K562 (cell line): ENCODE measurements at regions not wholly inside any gene's neighbourhood (a gene's known extent, or its start where the extent isn't known, plus 50 kb on each side); places are given as distances from the start of the nearest gene placed in this dataset.

Experiments used
- ATAC-seq: fragments of 200-7000 bp; cut with Tn5 transposase; 3 replicates; pipeline ENCODE4 v1.9.1; 2020; ENCODE audit warnings: moderate library complexity
- BruUV-seq: library from RNA; stranded (reverse); fragments of 400-500 nt; replicated peaks from 2 replicates; lab custom pipeline; 2021; lab: Mats Ljungman, UMichigan
- CTCF ChIA-PET: fragments of 300-600 bp; formaldehyde crosslinking; extraction: SDS; loops from one replicate; lab custom pipeline; 2021; ENCODE audit warnings: low intra/inter-chr PET ratio; lab: Yijun Ruan, JAX
- POLR2A ChIA-PET: fragments of 300-600, 350-650 bp; sonication (Branson Sonifier 250); formaldehyde crosslinking; extraction: SDS; loops from one replicate; lab custom pipeline; 2021; ENCODE audit warnings: antibody characterized with exemption, inconsistent platforms; lab: Yijun Ruan, JAX
- DNase-seq, 4 experiments: peaks; one replicate each; pipeline versions ENCODE4 v3.0.0 to v3.0.0-alpha.2; 2011 to 2018; ENCODE audit warnings: low spot score in 3 of 4, mixed read lengths in 3 of 4; ENCODE audit errors: extremely low read depth in 1 of 4
- FAIRE-seq: peaks from 2 replicates; lab custom pipeline; 2011; peaks lifted over from hg19 to GRCh38; lab: Jason Lieb, UNC
- H2AFZ ChIP-seq: 2 replicates; pipeline ENCODE4 v1.6.0; 2011; ENCODE audit warnings: low read depth, low read length, control low read depth, inconsistent platforms
- H3K27ac ChIP-seq: fragments of 200-600 bp; 3 replicates; pipeline ENCODE4 v1.8.0; 2011; ENCODE audit warnings: low read depth, mild to moderate bottlenecking, control low read depth, inconsistent platforms, low read length, moderate library complexity, mixed read lengths; ENCODE audit errors: extremely low read depth
- H3K27me3 ChIP-seq, 2 experiments: fragments of 300-600 bp in 1 of 2; 2 replicates in 1 of 2; 3 replicates in 1 of 2; pipeline versions ENCODE4 v1.6.0 to v1.8.0; 2011; ENCODE audit warnings: inconsistent platforms in 2 of 2, low read length in 2 of 2, mild to moderate bottlenecking in 1 of 2, mixed read lengths in 1 of 2, moderate library complexity in 1 of 2; ENCODE audit not compliant: control insufficient read depth in 2 of 2, insufficient read depth in 2 of 2
- H3K36me3 ChIP-seq: fragments of 300-600 bp; 3 replicates; pipeline ENCODE4 v1.8.0; 2011; ENCODE audit warnings: mild to moderate bottlenecking, low read length, inconsistent platforms; ENCODE audit not compliant: control insufficient read depth, insufficient read depth
- H3K4me1 ChIP-seq, 2 experiments: fragments of 200-600 bp in 1 of 2; replicated peaks in 1 of 2; 2 replicates in 1 of 2; 3 replicates in 1 of 2; pipeline versions ENCODE4 v1.5.1 to v1.8.0; 2011; ENCODE audit warnings: inconsistent platforms in 2 of 2, low read length in 2 of 2, mild to moderate bottlenecking in 1 of 2, mixed read lengths in 1 of 2, moderate library complexity in 1 of 2; ENCODE audit not compliant: control insufficient read depth in 2 of 2, insufficient read depth in 2 of 2
- H3K4me2 ChIP-seq: 2 replicates; pipeline ENCODE4 v1.6.1; 2011; ENCODE audit warnings: low read length, control low read depth, inconsistent platforms, mixed read lengths; ENCODE audit not compliant: insufficient read depth
- H3K4me3 ChIP-seq: fragments of 200-600 bp; sonication (generic), shearing (Covaris generic); 2 replicates; pipeline ENCODE4 v1.5.1; 2016; ENCODE audit warnings: control low read depth, inconsistent platforms
- H3K79me2 ChIP-seq: fragments of 200-600 bp; 3 replicates; pipeline ENCODE4 v1.8.0; 2011; ENCODE audit warnings: low read length, inconsistent platforms; ENCODE audit not compliant: control insufficient read depth, insufficient read depth
- H3K9ac ChIP-seq, 2 experiments: 2 replicates each; pipeline versions ENCODE4 v1.6.0 to v1.6.1; 2011; ENCODE audit warnings: low read depth in 2 of 2, low read length in 2 of 2, control low read depth in 1 of 2, inconsistent platforms in 1 of 2, mild to moderate bottlenecking in 1 of 2, mixed read lengths in 1 of 2; ENCODE audit not compliant: insufficient read depth in 1 of 2
- H3K9me1 ChIP-seq: one replicate; pipeline ENCODE4 v1.6.0; 2011; ENCODE audit warnings: inconsistent platforms, mild to moderate bottlenecking, low read length, moderate library complexity; ENCODE audit not compliant: control insufficient read depth, insufficient read depth
- H3K9me3 ChIP-seq: replicated peaks from 2 replicates; pipeline ENCODE4 v1.5.1; 2011; ENCODE audit warnings: low read depth, low read length, inconsistent platforms; ENCODE audit not compliant: control insufficient read depth, insufficient read depth
- H4K20me1 ChIP-seq: replicated peaks from 2 replicates; pipeline ENCODE4 v1.6.1; 2011; ENCODE audit warnings: low read length, inconsistent platforms, mixed read lengths; ENCODE audit not compliant: control insufficient read depth, insufficient read depth
- CHD2 ChIP-seq: IDR thresholded peaks from 2 replicates; pipeline ENCODE4 v1.6.1; 2011; ENCODE audit warnings: low read depth, low read length
- DMBX1 ChIP-seq: fragments of 250-450 bp; sonication (Bioruptor Pico); IDR thresholded peaks from 2 replicates; pipeline ENCODE4 v1.8.0; 2022; ENCODE audit warnings: inconsistent platforms, mild to moderate bottlenecking, moderate library complexity, borderline replicate concordance
- ESRRB ChIP-seq: fragments of 250-450 bp; sonication (Bioruptor Pico); IDR thresholded peaks from 2 replicates; pipeline ENCODE4 v1.5.0; 2020; ENCODE audit warnings: mild to moderate bottlenecking, moderate library complexity, borderline replicate concordance
- GABPB2 ChIP-seq: fragments of 250-450 bp; sonication (Bioruptor Pico); conservative IDR thresholded peaks from 2 replicates; pipeline ENCODE4 v1.5.1; 2021; ENCODE audit warnings: mild to moderate bottlenecking
- HMG20A ChIP-seq: fragments of 450-650 bp; formaldehyde crosslinking; conservative IDR thresholded peaks from 2 replicates; pipeline ENCODE4 v1.4.0; 2020; ENCODE audit warnings: mild to moderate bottlenecking, mixed read lengths
- MAFF ChIP-seq: IDR thresholded peaks from 2 replicates; pipeline ENCODE4 v1.6.1; 2012; ENCODE audit warnings: low read length, improper control_type of control experiment
- MED1 ChIP-seq: sonication (generic); formaldehyde crosslinking; IDR thresholded peaks from 2 replicates; pipeline ENCODE4 v1.8.1; 2023; ENCODE audit warnings: missing genetic modification reagents, borderline replicate concordance
- PHF8 ChIP-seq: fragments of 200-600 bp; sonication (generic); IDR thresholded peaks from 2 replicates; pipeline ENCODE4 v1.6.1; 2012; ENCODE audit warnings: mixed run types, mild to moderate bottlenecking, inconsistent platforms, low read length, moderate library complexity, borderline replicate concordance
- PKNOX1 ChIP-seq: fragments of 450-650 bp; IDR thresholded peaks from 2 replicates; pipeline ENCODE4 v1.6.1; 2016
- RBM25 ChIP-seq: fragments of 200-400 bp; formaldehyde crosslinking; IDR thresholded peaks from 2 replicates; pipeline ENCODE4 v1.6.1; 2018; ENCODE audit warnings: low read length, low read depth, moderate library complexity; ENCODE audit not compliant: severe bottlenecking
- SMARCA5 ChIP-seq: fragments of 450-650 bp; IDR thresholded peaks from 2 replicates; pipeline ENCODE4 v1.6.1; 2016
- STAG1 ChIP-seq: sonication (generic); formaldehyde crosslinking; IDR thresholded peaks from 2 replicates; pipeline ENCODE4 v1.5.0; 2020; ENCODE audit warnings: missing genetic modification reagents, borderline replicate concordance
- THRA ChIP-seq: fragments of 450-650 bp; IDR thresholded peaks from 2 replicates; pipeline ENCODE4 v1.6.1; 2017; ENCODE audit warnings: mild to moderate bottlenecking, moderate library complexity
- ZFP1 ChIP-seq: fragments of 450-650 bp; formaldehyde crosslinking; IDR thresholded peaks from 2 replicates; pipeline ENCODE4 v1.4.0; 2020; ENCODE audit warnings: mild to moderate bottlenecking, mixed read lengths
- ZKSCAN3 ChIP-seq: fragments of 250-450 bp; sonication (Bioruptor Pico); IDR thresholded peaks from 2 replicates; pipeline ENCODE4 v1.4.0; 2020
- ZNF146 ChIP-seq: IDR thresholded peaks from one replicate; pipeline ENCODE4 v1.6.1; 2018; ENCODE audit warnings: missing compliant biosample characterization; ENCODE audit not compliant: unreplicated experiment
- ZNF277 ChIP-seq: fragments of 250-450 bp; sonication (Bioruptor Pico); IDR thresholded peaks from 2 replicates; pipeline ENCODE4 v1.8.0; 2022; ENCODE audit warnings: inconsistent platforms, mild to moderate bottlenecking, moderate library complexity, borderline replicate concordance
- ZNF445 ChIP-seq: fragments of 250-450 bp; sonication (Bioruptor Pico); IDR thresholded peaks from 2 replicates; pipeline ENCODE4 v1.4.0; 2020; ENCODE audit warnings: low read depth, mild to moderate bottlenecking, moderate library complexity
- ZNF79 ChIP-seq: fragments of 250-450 bp; sonication (Bioruptor Pico); IDR thresholded peaks from 2 replicates; pipeline ENCODE4 v1.4.0; 2020; ENCODE audit warnings: low read depth, mild to moderate bottlenecking, moderate library complexity
- WGBS: fragments of 100-300 bp; shearing (Covaris generic); methylation state at CpG from one replicate; pipeline ENCODE4 v1.1.6; 2016; ENCODE audit warnings: low coverage, mixed read lengths; ENCODE audit not compliant: insufficient coverage; ENCODE audit errors: missing lambda C conversion rate; 5-methylcytosine and 5-hydroxymethylcytosine counted together
- in situ Hi-C: fragments of 300-500 bp; cut with MboI; formaldehyde crosslinking; loops from 4 replicates; pipeline ENCODE4 v1.15.0; 2018; ENCODE audit warnings: inconsistent platforms, mixed read lengths
- intact Hi-C: fragments of 100-400 bp; cut with micrococcal nuclease; formaldehyde crosslinking; loops from 2 replicates; pipeline ENCODE4 v1.14.2; 2022

GRCh38 chr7:50155755-50156154 lies 62.7 kb upstream of the ZPBP start:
- no peak for FAIRE-seq
- intact Hi-C loops (no loop called here), in situ Hi-C loops (no loop called here)
- no TSS peak for BruUV-seq
- Histone ChIP-seq H3K9me3 (no peaks in the 10 kb centered on the region), H3K9ac (no peak overlapping the region), H3K4me3 (no peak overlapping the region), H3K36me3 (no peaks in the 10 kb centered on the region), H2AFZ (no peak overlapping the region), H3K27ac (no peak overlapping the region), H3K9me1 (no peaks in the 10 kb centered on the region), H3K79me2 (no peaks in the 10 kb centered on the region), H3K27me3 (peaks cover 3 to 23% of the 10 kb centered on the region in 2 experiments; a peak in 3 of 5 replicates), H3K4me2 (no peak overlapping the region), H4K20me1 (no peaks in the 10 kb centered on the region), H3K4me1 (peaks cover 0 to 8% of the 10 kb centered on the region in 2 experiments; a peak in 2 of 5 replicates)
- CTCF ChIA-PET, result no interaction called here
- no peak for TF ChIP-seq ZNF277 (CRISPR knock-in tag)
- no peak for TF ChIP-seq PHF8
- TF ChIP-seq THRA, result no peak
- TF ChIP-seq ESRRB (CRISPR knock-in tag), result no peak
- no peak for TF ChIP-seq GABPB2
- no peak for TF ChIP-seq ZFP1 (CRISPR knock-in tag)
- TF ChIP-seq STAG1 (CRISPR knock-in tag), result no peak
- no peak for TF ChIP-seq MED1 (CRISPR knock-in tag)
- TF ChIP-seq MAFF, result no peak
- no peak for TF ChIP-seq DMBX1 (CRISPR knock-in tag)
- TF ChIP-seq SMARCA5, result no peak
- no peak for TF ChIP-seq ZNF79
- TF ChIP-seq HMG20A (CRISPR knock-in tag), result no peak
- TF ChIP-seq CHD2, result no peak
- no peak for TF ChIP-seq ZNF445 (CRISPR knock-in tag)
- no peak for TF ChIP-seq PKNOX1
- TF ChIP-seq ZNF146 (CRISPR knock-in tag), result no peak
- no peak for TF ChIP-seq ZKSCAN3 (CRISPR knock-in tag)
- TF ChIP-seq RBM25, result no peak
- no peak for DNase-seq
- POLR2A ChIA-PET, result no interaction called here
- ATAC-seq, result no peak
- 8% methylated on average over 6 of the region's 6 CpGs for whole genome bisulfite sequencing
